Keratinocyte (primary cell): ENCODE measurements at regions not wholly inside any gene's neighbourhood (a gene's known extent, or its start where the extent isn't known, plus 50 kb on each side); places are given as distances from the start of the nearest gene placed in this dataset.

ENCODE experiments used
- DNase-seq: peaks from one replicate; pipeline ENCODE4 v3.0.0-alpha.2; 2011; ENCODE audit warnings: low read depth, missing footprints, low spot score
- FAIRE-seq: peaks from 2 replicates; lab custom pipeline; 2011; peaks lifted over from hg19 to GRCh38; lab: Jason Lieb, UNC
- H2AFZ ChIP-seq: 2 replicates; pipeline ENCODE4 v1.6.0; 2012; ENCODE audit warnings: low read length, control low read depth, inconsistent platforms; ENCODE audit not compliant: control insufficient read depth
- H3K27ac ChIP-seq: 2 replicates; pipeline ENCODE4 v1.5.1; 2011; ENCODE audit warnings: low read length; ENCODE audit not compliant: control insufficient read depth, insufficient read depth
- H3K27me3 ChIP-seq: 3 replicates; pipeline ENCODE4 v1.6.0; 2011; ENCODE audit warnings: low read length; ENCODE audit not compliant: control insufficient read depth, insufficient read depth; ENCODE audit errors: extremely low read depth
- H3K36me3 ChIP-seq, 2 experiments: 2 replicates in 1 of 2; 3 replicates in 1 of 2; pipeline ENCODE4 v1.5.1; 2011; ENCODE audit warnings: low read length in 2 of 2, mild to moderate bottlenecking in 1 of 2; ENCODE audit not compliant: control insufficient read depth in 2 of 2, insufficient read depth in 2 of 2; ENCODE audit errors: extremely low read depth in 1 of 2
- H3K4me1 ChIP-seq: 3 replicates; pipeline ENCODE4 v1.5.1; 2011; ENCODE audit warnings: low read length; ENCODE audit not compliant: control insufficient read depth, insufficient read depth; ENCODE audit errors: extremely low read depth
- H3K4me2 ChIP-seq: 3 replicates; pipeline ENCODE4 v1.6.0; 2011; ENCODE audit warnings: low read depth, low read length; ENCODE audit not compliant: control insufficient read depth, insufficient read depth; ENCODE audit errors: extremely low read depth
- H3K4me3 ChIP-seq, 3 experiments: fragments of 200-600 bp in 1 of 3; sonication (generic) in 1 of 3; 2 replicates in 2 of 3; 3 replicates in 1 of 3; pipeline ENCODE4 v1.5.1; 2011 to 2016; ENCODE audit warnings: low read length in 3 of 3, mild to moderate bottlenecking in 3 of 3, control low read depth in 2 of 3, inconsistent platforms in 1 of 3, low read depth in 1 of 3, mixed read lengths in 1 of 3, mixed run types in 1 of 3, moderate library complexity in 1 of 3; ENCODE audit not compliant: control insufficient read depth in 2 of 3, insufficient read depth in 2 of 3; ENCODE audit errors: extremely low read depth in 1 of 3
- H3K79me2 ChIP-seq: 2 replicates; pipeline ENCODE4 v1.6.0; 2012; ENCODE audit warnings: low read length; ENCODE audit not compliant: control insufficient read depth, insufficient read depth
- H3K9ac ChIP-seq: 3 replicates; pipeline ENCODE4 v1.6.0; 2011; ENCODE audit warnings: low read length; ENCODE audit not compliant: control insufficient read depth, insufficient read depth; ENCODE audit errors: extremely low read depth
- H3K9me1 ChIP-seq: 3 replicates; pipeline ENCODE4 v1.6.0; 2011; ENCODE audit warnings: low read length; ENCODE audit not compliant: control insufficient read depth, insufficient read depth; ENCODE audit errors: extremely low read depth
- H3K9me3 ChIP-seq: 2 replicates; pipeline ENCODE4 v1.5.1; 2012; ENCODE audit warnings: low read depth, low read length; ENCODE audit not compliant: control insufficient read depth
- H4K20me1 ChIP-seq: 3 replicates; pipeline ENCODE4 v1.6.0; 2011; ENCODE audit warnings: low read length; ENCODE audit not compliant: control insufficient read depth, insufficient read depth; ENCODE audit errors: extremely low read depth
- CTCF ChIP-seq, 3 experiments: IDR thresholded peaks in 1 of 3; conservative IDR thresholded peaks in 1 of 3; optimal IDR thresholded peaks in 1 of 3; 2 replicates in 2 of 3; 3 replicates in 1 of 3; pipeline versions ENCODE3 to v1.5.1; 2011; ENCODE audit warnings: low read length in 3 of 3, mild to moderate bottlenecking in 3 of 3, moderate library complexity in 2 of 3, control low read depth in 1 of 3, inconsistent platforms in 1 of 3; ENCODE audit not compliant: insufficient read depth in 2 of 3; ENCODE audit errors: extremely low read depth in 1 of 3
- EZH2 ChIP-seq: IDR thresholded peaks from one replicate; pipeline ENCODE4 v1.6.1; 2012; ENCODE audit warnings: inconsistent platforms, mild to moderate bottlenecking, low read length, moderate library complexity
- dilution Hi-C: fragments of 300-500 bp; cut with MboI; formaldehyde crosslinking; loops from one replicate; pipeline ENCODE4 v1.7.0; 2020; ENCODE audit warnings: low sequenced_read_pairs; ENCODE audit not compliant: extremely low pct_ligation_motif_present

- Histone ChIP-seq H3K27me3 (no peaks in the 10 kb centered on the region), H3K4me2 (peak overlapping the region; percentile 65), H3K9me1 (no peaks in the 10 kb centered on the region), H3K4me1 (peaks cover 8% of the 10 kb centered on the region), H2AFZ (peak overlapping the region; percentile 74), H4K20me1 (no peaks in the 10 kb centered on the region), H3K9me3 (no peaks in the 10 kb centered on the region), H3K27ac (peak overlapping the region; percentile 87), H3K9ac (peak overlapping the region; percentile 66), H3K36me3 (no peaks in the 10 kb centered on the region), H3K4me3 (peak overlapping the region in 1 of 3 experiments; percentile 36), H3K79me2 (no peaks in the 10 kb centered on the region)
- no peak for TF ChIP-seq EZH2
- TF ChIP-seq CTCF (optimal IDR thresholded peaks at IDR 0.05 in 1 of 3, IDR thresholded peaks at IDR 0.05 in 1 of 3, conservative IDR thresholded peaks at IDR 0.05 in 1 of 3; ENCODE audit: extremely low read depth in 1 of 3, insufficient read depth in 2 of 3, low read length in 3 of 3), result no peak
- peak; percentile 74 for FAIRE-seq
- dilution Hi-C loops, result no loop called here
- DNase-seq, result peak; percentile 50
These were observed 476.8 kb upstream of the ADARB2 start for GRCh38 chr10:2214092-2214491.

GRCh38 chr10:2212244-2212834 is 475.0 kb upstream of the ADARB2 start:
- dilution Hi-C loops, result no loop called here
- no peaks in the 10 kb centered on the region for H3K79me2 ChIP-seq

More at GRCh38 chr10:2212244-2212834, 475.0 kb upstream of the ADARB2 start:
- Histone ChIP-seq H3K4me2 (no peak overlapping the region), H3K27ac (no peak overlapping the region), H3K4me1 (peaks cover 8% of the 10 kb centered on the region), H3K9me1 (no peaks in the 10 kb centered on the region), H2AFZ (peak overlapping the region; percentile 19), H3K9ac (no peak overlapping the region), H3K9me3 (no peaks in the 10 kb centered on the region), H3K4me3 (no peak overlapping the region), H3K27me3 (no peaks in the 10 kb centered on the region), H4K20me1 (no peaks in the 10 kb centered on the region), H3K36me3 (no peaks in the 10 kb centered on the region)
- DNase-seq (no peak), FAIRE-seq (no peak)
- TF ChIP-seq CTCF (optimal IDR thresholded peaks at IDR 0.05 in 1 of 3, IDR thresholded peaks at IDR 0.05 in 1 of 3, conservative IDR thresholded peaks at IDR 0.05 in 1 of 3; ENCODE audit: extremely low read depth in 1 of 3, insufficient read depth in 2 of 3, low read length in 3 of 3) (no peak), EZH2 (no peak)
